HCT116 (cell line): ENCODE measurements at regions not wholly inside any gene's neighbourhood (a gene's known extent, or its start where the extent isn't known, plus 50 kb on each side); places are given as distances from the start of the nearest gene placed in this dataset.

Experiments used
- ATAC-seq: fragments of 200-7000 bp; cut with Tn5 transposase; 2 replicates; pipeline ENCODE4 v1.9.1; 2020; ENCODE audit warnings: mild to moderate bottlenecking, moderate library complexity
- BruUV-seq: library from RNA; stranded (reverse); fragments of 400-500 nt; replicated peaks from 2 replicates; lab custom pipeline; 2021; lab: Mats Ljungman, UMichigan
- CTCF ChIA-PET: fragments of 300-600 bp; sonication (Branson Sonifier 250); formaldehyde crosslinking; loops from one replicate; lab custom pipeline; 2021; ENCODE audit warnings: antibody characterized with exemption; lab: Charles Lee
- POLR2A ChIA-PET: fragments of 300-600, 350-600 bp; sonication (Branson Sonifier 250); formaldehyde crosslinking; loops from one replicate; lab custom pipeline; 2021; ENCODE audit warnings: antibody characterized with exemption; lab: Charles Lee
- RAD21 ChIA-PET, 2 experiments: fragments of 300-600 bp; sonication (Branson Sonifier 250); formaldehyde crosslinking; loops; one replicate each; lab custom pipeline; 2023; ENCODE audit warnings: low total read pairs in 2 of 2; ENCODE audit not compliant: uncharacterized antibody in 2 of 2, unreplicated experiment in 2 of 2, low non-redundant PET in 1 of 2; lab: Charles Lee
- DNase-seq: peaks from one replicate; pipeline ENCODE4 v3.0.0-alpha.2; 2010; ENCODE audit warnings: low read depth, low spot score
- H2AFZ ChIP-seq: fragments of 200-600 bp; shearing (Covaris generic), sonication (generic); 2 replicates; pipeline ENCODE4 v1.6.1; 2017; ENCODE audit warnings: low read depth, mixed run types, mixed read lengths, antibody characterized with exemption, low read length; ENCODE audit not compliant: poor library complexity, severe bottlenecking
- H3K27ac ChIP-seq: 2 replicates; pipeline ENCODE4 v1.5.1; 2012; ENCODE audit warnings: low read depth, low read length
- H3K27me3 ChIP-seq: fragments of 200-600 bp; sonication (generic); 2 replicates; pipeline ENCODE4 v1.6.1; 2016; ENCODE audit warnings: mixed run types, low read length, mixed read lengths; ENCODE audit not compliant: insufficient read depth
- H3K36me3 ChIP-seq, 2 experiments: fragments of 200-500 bp in 1 of 2; fragments of 200-600 bp in 1 of 2; sonication (Bioruptor generic) in 1 of 2; sonication (generic) in 1 of 2; 2 replicates each; pipeline versions ENCODE4 v1.5.1 to v1.6.1; 2014 to 2016; ENCODE audit warnings: low read length in 2 of 2, inconsistent platforms in 1 of 2, mixed read lengths in 1 of 2, mixed run types in 1 of 2; ENCODE audit not compliant: insufficient read depth in 2 of 2, control insufficient read depth in 1 of 2
- H3K4me1 ChIP-seq, 2 experiments: fragments of 200-600 bp in 1 of 2; sonication (generic) in 1 of 2; 2 replicates each; pipeline versions ENCODE4 v1.5.1 to v1.6.1; 2012 to 2017; ENCODE audit warnings: low read length in 2 of 2, inconsistent platforms in 1 of 2, mild to moderate bottlenecking in 1 of 2, mixed read lengths in 1 of 2, mixed run types in 1 of 2, moderate library complexity in 1 of 2; ENCODE audit not compliant: insufficient read depth in 2 of 2, control insufficient read depth in 1 of 2
- H3K4me2 ChIP-seq: fragments of 200-600 bp; sonication (generic); 2 replicates; pipeline ENCODE4 v1.6.1; 2017; ENCODE audit warnings: mixed run types, low read length, mixed read lengths
- H3K4me3 ChIP-seq, 2 experiments: fragments of 200-600 bp in 1 of 2; sonication (generic) in 1 of 2; replicated peaks in 1 of 2; 2 replicates each; pipeline ENCODE4 v1.5.1; 2011 to 2016; ENCODE audit warnings: low read length in 2 of 2, control low read depth in 1 of 2, low read depth in 1 of 2, mild to moderate bottlenecking in 1 of 2, mixed read lengths in 1 of 2, mixed run types in 1 of 2
- H3K79me2 ChIP-seq: fragments of 200-600 bp; sonication (generic); 2 replicates; pipeline ENCODE4 v1.6.1; 2017; ENCODE audit warnings: mild to moderate bottlenecking, mixed run types, low read length, moderate library complexity, mixed read lengths; ENCODE audit not compliant: insufficient read depth
- H3K9ac ChIP-seq: fragments of 200-600 bp; sonication (generic); 2 replicates; pipeline ENCODE4 v1.6.1; 2016; ENCODE audit warnings: low read length, mixed read lengths
- H3K9me2 ChIP-seq: fragments of 200-600 bp; sonication (generic), shearing (Covaris generic); 2 replicates; pipeline ENCODE4 v1.6.1; 2017; ENCODE audit warnings: mixed run types, mild to moderate bottlenecking, moderate library complexity; ENCODE audit not compliant: insufficient read depth
- H3K9me3 ChIP-seq, 2 experiments: fragments of 200-500 bp in 1 of 2; fragments of 200-600 bp in 1 of 2; sonication (Bioruptor generic) in 1 of 2; sonication (generic) in 1 of 2; 2 replicates each; pipeline ENCODE4 v1.6.1; 2014 to 2017; ENCODE audit warnings: low read length in 2 of 2, mixed read lengths in 2 of 2, inconsistent platforms in 1 of 2, low read depth in 1 of 2, mild to moderate bottlenecking in 1 of 2, mixed run types in 1 of 2, moderate library complexity in 1 of 2; ENCODE audit not compliant: control insufficient read depth in 1 of 2, insufficient read depth in 1 of 2
- H4K20me1 ChIP-seq: fragments of 200-600 bp; sonication (generic), shearing (Covaris generic); 2 replicates; pipeline ENCODE4 v1.6.1; 2017; ENCODE audit warnings: mixed run types, mild to moderate bottlenecking, moderate library complexity; ENCODE audit not compliant: insufficient read depth
- CEBPB ChIP-seq: IDR thresholded peaks from 2 replicates; pipeline ENCODE4 v1.6.1; 2012; ENCODE audit warnings: low read depth
- ELF1 ChIP-seq: IDR thresholded peaks from 2 replicates; pipeline ENCODE4 v1.6.1; 2012; ENCODE audit warnings: low read depth, borderline replicate concordance
- EZH2phosphoT487 ChIP-seq: fragments of 200-600 bp; IDR thresholded peaks from 2 replicates; pipeline ENCODE4 v1.6.1; 2018; ENCODE audit warnings: antibody characterized with exemption, borderline replicate concordance
- FOSL1 ChIP-seq: IDR thresholded peaks from 2 replicates; pipeline ENCODE4 v1.6.1; 2012; ENCODE audit warnings: low read depth
- JUND ChIP-seq: IDR thresholded peaks from 2 replicates; pipeline ENCODE4 v1.6.1; 2012
- POLR2A ChIP-seq: IDR thresholded peaks from 2 replicates; pipeline ENCODE4 v1.7.0; 2011; ENCODE audit warnings: borderline replicate concordance; ENCODE audit not compliant: insufficient read depth, insufficient read length; ENCODE audit errors: extremely low read depth
- POLR2AphosphoS5 ChIP-seq: IDR thresholded peaks from 2 replicates; pipeline ENCODE4 v1.6.1; 2011; ENCODE audit warnings: mild to moderate bottlenecking, low read depth, low read length, moderate library complexity
- REST ChIP-seq: IDR thresholded peaks from 2 replicates; pipeline ENCODE4 v1.6.1; 2012; ENCODE audit warnings: low read depth
- SIN3A ChIP-seq: IDR thresholded peaks from 2 replicates; pipeline ENCODE4 v1.6.1; 2012; ENCODE audit warnings: low read depth
- SP1 ChIP-seq: IDR thresholded peaks from 2 replicates; pipeline ENCODE4 v1.6.1; 2012; ENCODE audit warnings: low read depth
- YY1 ChIP-seq: IDR thresholded peaks from 2 replicates; pipeline ENCODE4 v1.6.1; 2011; ENCODE audit warnings: low read length, low read depth, moderate library complexity, mild to moderate bottlenecking; ENCODE audit not compliant: insufficient replicate concordance; ENCODE audit errors: extremely low read depth
- ZBTB33 ChIP-seq: IDR thresholded peaks from 2 replicates; pipeline ENCODE4 v1.6.1; 2011; ENCODE audit warnings: mild to moderate bottlenecking, low read length, moderate library complexity; ENCODE audit not compliant: insufficient replicate concordance; ENCODE audit errors: extremely low read depth
- ZFX ChIP-seq: fragments of 450-650 bp; IDR thresholded peaks from 2 replicates; pipeline ENCODE4 v1.6.1; 2017
- ZNF274 ChIP-seq: fragments of 200-500 bp; sonication (Bioruptor generic); IDR thresholded peaks from 2 replicates; pipeline ENCODE4 v1.6.1; 2014; ENCODE audit warnings: mild to moderate bottlenecking, low read depth, low read length, inconsistent platforms
- intact Hi-C: fragments of 100-400 bp; cut with micrococcal nuclease; formaldehyde crosslinking; loops from 2 replicates; pipeline ENCODE4 v1.10.0; 2022
- TF ChIP-seq, protein P1 (sequence below): IDR thresholded peaks from 2 replicates; pipeline ENCODE4 v1.6.1; 2012

DNA sequence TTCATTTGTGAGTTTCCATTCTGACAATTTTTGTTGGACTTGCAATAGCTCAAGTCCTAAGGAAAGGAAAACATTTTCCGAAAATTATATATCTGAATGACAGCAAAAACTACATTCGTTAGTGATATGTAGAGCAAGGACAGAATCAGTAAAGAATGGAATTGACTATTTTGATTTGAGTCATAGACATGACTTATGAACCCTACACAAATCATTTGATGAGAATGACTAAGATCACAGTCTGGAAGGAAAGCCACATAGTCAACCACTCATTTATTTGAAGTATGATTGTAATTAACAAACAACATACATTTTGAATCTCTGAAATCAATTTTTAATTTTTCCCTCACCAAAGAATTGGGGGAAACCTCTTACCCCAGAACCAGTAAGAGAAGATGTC, 231.6 kb upstream of the CRIM1 start:
- BruUV-seq = no TSS peak
- Histone ChIP-seq H3K27ac (no peak overlapping the region), H3K4me2 (no peak overlapping the region), H4K20me1 (no peaks in the 10 kb centered on the region), H3K9me3 (no peaks in the 10 kb centered on the region), H3K4me3 (no peak overlapping the region), H3K4me1 (no peaks in the 10 kb centered on the region), H3K79me2 (no peaks in the 10 kb centered on the region), H3K27me3 (peaks cover 12% of the 10 kb centered on the region), H2AFZ (no peak overlapping the region), H3K9me2 (no peaks in the 10 kb centered on the region), H3K36me3 (no peaks in the 10 kb centered on the region), H3K9ac (no peak overlapping the region)
- TF ChIP-seq SP1 = no peak
- intact Hi-C loops = no loop called here
- ChIA-PET POLR2A (no interaction called here), CTCF (no interaction called here), RAD21 (no interaction called here)
- ATAC-seq (no peak), DNase-seq (no peak)

DNA sequence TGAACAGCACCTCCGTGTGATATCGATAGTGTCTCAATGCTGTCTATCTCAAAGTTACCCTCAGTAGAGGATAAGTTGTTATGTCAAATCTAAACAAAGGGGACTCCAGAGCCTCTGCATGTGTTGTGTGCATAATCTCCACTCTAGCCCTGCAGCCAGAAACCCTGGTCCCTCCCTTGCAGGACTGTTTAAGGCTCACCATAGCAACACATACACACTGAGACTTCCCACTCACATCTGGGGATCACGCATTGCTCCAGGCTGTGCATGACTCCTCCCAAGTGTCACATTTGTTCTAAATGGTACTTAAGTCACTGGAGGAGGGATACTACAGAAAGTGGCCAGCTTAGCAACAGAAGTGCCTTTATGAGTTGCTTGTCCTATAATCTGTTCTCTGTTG, 258.6 kb upstream of the CRIM1 start:
- ChIA-PET CTCF (no interaction called here), POLR2A (no interaction called here), RAD21 (no interaction called here)
- H3K27ac ChIP-seq = no peak overlapping the region
- no peak overlapping the region for H2AFZ ChIP-seq
- no peak overlapping the region for H3K9ac ChIP-seq
- DNase-seq = no peak
- H4K20me1 ChIP-seq = no peaks in the 10 kb centered on the region
- H3K9me2 ChIP-seq = no peaks in the 10 kb centered on the region
- intact Hi-C loops = no loop called here
- H3K27me3 ChIP-seq = no peaks in the 10 kb centered on the region
- BruUV-seq = no TSS peak
- no peaks in the 10 kb centered on the region for H3K79me2 ChIP-seq
- no peak for ATAC-seq
- no peaks in the 10 kb centered on the region for H3K9me3 ChIP-seq
- no peaks in the 10 kb centered on the region for H3K36me3 ChIP-seq
- no peak overlapping the region for H3K4me3 ChIP-seq
- no peaks in the 10 kb centered on the region for H3K4me1 ChIP-seq
- H3K4me2 ChIP-seq = no peak overlapping the region
- TF ChIP-seq POLR2A = no peak
- TF ChIP-seq SP1 = no peak
- TF ChIP-seq FOSL1 = no peak
- TF ChIP-seq SIN3A = no peak
- TF ChIP-seq REST = no peak
- no peak for TF ChIP-seq EZH2phosphoT487
- no peak for TF ChIP-seq YY1
- TF ChIP-seq POLR2AphosphoS5 = no peak
- TF ChIP-seq ELF1 = no peak
- TF ChIP-seq ZBTB33 = no peak
- TF ChIP-seq JUND = no peak
- no peak for TF ChIP-seq CEBPB
- TF ChIP-seq, protein P1, sequence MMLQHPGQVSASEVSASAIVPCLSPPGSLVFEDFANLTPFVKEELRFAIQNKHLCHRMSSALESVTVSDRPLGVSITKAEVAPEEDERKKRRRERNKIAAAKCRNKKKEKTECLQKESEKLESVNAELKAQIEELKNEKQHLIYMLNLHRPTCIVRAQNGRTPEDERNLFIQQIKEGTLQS = no peak
- no peak for TF ChIP-seq ZFX
- no peak for TF ChIP-seq ZNF274
